A549 (cell line): ENCODE measurements at regions not wholly inside any gene's neighbourhood (a gene's known extent, or its start where the extent isn't known, plus 50 kb on each side); places are given as distances from the start of the nearest gene placed in this dataset.

Experiments used
- ATAC-seq, 2 experiments: fragments of 200-7000 bp in 1 of 2; fragments of >200 bp in 1 of 2; cut with Nextera tagmentation in 1 of 2; cut with Tn5 transposase in 1 of 2; 3 replicates each; pipeline versions ENCODE4 v1.8.0 to v1.9.1; 2018 to 2020; ENCODE audit warnings: mild to moderate bottlenecking in 1 of 2, moderate library complexity in 1 of 2
- CTCF ChIA-PET: fragments of 300-600 bp; sonication (Branson Sonifier 250); formaldehyde crosslinking; extraction: SDS; loops from one replicate; lab custom pipeline; 2021; ENCODE audit warnings: antibody characterized with exemption, inconsistent platforms; lab: Yijun Ruan, JAX
- POLR2A ChIA-PET: fragments of 350-600 bp; formaldehyde crosslinking; extraction: SDS; loops from one replicate; lab custom pipeline; 2021; ENCODE audit warnings: antibody characterized with exemption, inconsistent platforms; lab: Yijun Ruan, JAX
- DNase-seq, 2 experiments: peaks; one replicate each; pipeline versions ENCODE4 v3.0.0 to v3.0.0-alpha.2; 2011 to 2016; ENCODE audit warnings: low read depth in 1 of 2, low spot score in 1 of 2
- FAIRE-seq: peaks from 2 replicates; lab custom pipeline; 2011; peaks lifted over from hg19 to GRCh38; lab: Jason Lieb, UNC
- H3K27ac ChIP-seq, 2 experiments: fragments of >200 bp; sonication (Bioruptor Twin); formaldehyde crosslinking; 3 replicates each; pipeline ENCODE4 v1.5.1; 2016 to 2017
- H3K4me1 ChIP-seq: fragments of >200 bp; sonication (Bioruptor Twin); formaldehyde crosslinking; 3 replicates; pipeline ENCODE4 v1.6.1; 2016
- H3K4me2 ChIP-seq: fragments of >200 bp; sonication (Bioruptor Twin); formaldehyde crosslinking; 3 replicates; pipeline ENCODE4 v1.6.1; 2016
- H3K4me3 ChIP-seq: fragments of >200 bp; sonication (Bioruptor Twin); formaldehyde crosslinking; 3 replicates; pipeline ENCODE4 v1.5.1; 2016
- H3K9me3 ChIP-seq: fragments of >200 bp; sonication (Bioruptor Twin); formaldehyde crosslinking; 3 replicates; pipeline ENCODE4 v1.6.1; 2016
- BHLHE40 ChIP-seq: IDR thresholded peaks from 2 replicates; pipeline ENCODE4 v1.6.1; 2012; ENCODE audit warnings: low read depth, low read length, inconsistent platforms
- CBX2 ChIP-seq: fragments of 200-600 bp; sonication (generic); IDR thresholded peaks from 2 replicates; pipeline ENCODE4 v1.6.1; 2016; ENCODE audit warnings: low read depth, mild to moderate bottlenecking, borderline replicate concordance
- CBX8 ChIP-seq: fragments of 200-600 bp; sonication (generic); IDR thresholded peaks from 2 replicates; pipeline ENCODE4 v1.6.1; 2016
- CHD4 ChIP-seq: fragments of 200-600 bp; sonication (generic); IDR thresholded peaks from 2 replicates; pipeline ENCODE4 v1.6.1; 2016; ENCODE audit warnings: antibody characterized with exemption, mild to moderate bottlenecking, borderline replicate concordance
- CTCF ChIP-seq: fragments of >200 bp; sonication (Bioruptor Twin); formaldehyde crosslinking; IDR thresholded peaks from 3 replicates; pipeline ENCODE4 v1.5.1; 2016
- EHF ChIP-seq: fragments of 250-450 bp; sonication (Bioruptor Pico); IDR thresholded peaks from 2 replicates; pipeline ENCODE4 v1.5.0; 2020; ENCODE audit warnings: mild to moderate bottlenecking
- EHMT2 ChIP-seq: fragments of 200-600 bp; sonication (generic); IDR thresholded peaks from 2 replicates; pipeline ENCODE4 v1.6.1; 2016; ENCODE audit warnings: antibody characterized with exemption, low read depth, mild to moderate bottlenecking, moderate library complexity
- EP300 ChIP-seq, 2 experiments: fragments of >200 bp; sonication (Bioruptor Twin); formaldehyde crosslinking; IDR thresholded peaks; 2 replicates in 1 of 2; 3 replicates in 1 of 2; pipeline ENCODE4 v1.6.1; 2016 to 2017
- ESRRA ChIP-seq: fragments of 150-350 bp; IDR thresholded peaks from 2 replicates; pipeline ENCODE4 v1.6.1; 2014; ENCODE audit warnings: mild to moderate bottlenecking, low read length, borderline replicate concordance
- FOSL2 ChIP-seq, 2 experiments: fragments of 450-650 bp in 1 of 2; fragments of >200 bp in 1 of 2; sonication (Bioruptor Twin) in 1 of 2; formaldehyde crosslinking; IDR thresholded peaks; 2 replicates each; pipeline versions ENCODE4 v1.5.0 to v1.6.1; 2016 to 2020; ENCODE audit warnings: mild to moderate bottlenecking in 1 of 2, moderate library complexity in 1 of 2
- HES2 ChIP-seq: fragments of >200 bp; sonication (Bioruptor Twin); formaldehyde crosslinking; IDR thresholded peaks from 2 replicates; pipeline ENCODE4 v1.6.1; 2016
- HEYL ChIP-seq: fragments of 250-450 bp; sonication (Bioruptor Pico); IDR thresholded peaks from 2 replicates; pipeline ENCODE4 v1.8.0; 2021; ENCODE audit warnings: mild to moderate bottlenecking, moderate library complexity
- HOXA7 ChIP-seq: fragments of 250-450 bp; sonication (Bioruptor Pico); IDR thresholded peaks from 2 replicates; pipeline ENCODE4 v1.5.0; 2020; ENCODE audit warnings: mild to moderate bottlenecking, moderate library complexity
- HOXB5 ChIP-seq: fragments of 250-450 bp; sonication (Bioruptor Pico); IDR thresholded peaks from 2 replicates; pipeline ENCODE4 v1.5.0; 2020; ENCODE audit warnings: mild to moderate bottlenecking, moderate library complexity
- JUN ChIP-seq, 2 experiments: fragments of >200 bp; sonication (Bioruptor Twin); formaldehyde crosslinking; IDR thresholded peaks; 2 replicates in 1 of 2; 3 replicates in 1 of 2; pipeline ENCODE4 v1.6.1; 2016 to 2017
- JUNB ChIP-seq: fragments of >200 bp; sonication (Bioruptor Twin); formaldehyde crosslinking; IDR thresholded peaks from 2 replicates; pipeline ENCODE4 v1.6.1; 2016
- NPAS2 ChIP-seq: fragments of 250-450 bp; sonication (Bioruptor Pico); IDR thresholded peaks from 2 replicates; pipeline ENCODE4 v1.8.0; 2022; ENCODE audit warnings: mild to moderate bottlenecking, moderate library complexity, borderline replicate concordance
- PHF8 ChIP-seq: fragments of 200-600 bp; sonication (generic); IDR thresholded peaks from 2 replicates; pipeline ENCODE4 v1.6.1; 2016; ENCODE audit warnings: low read depth, mild to moderate bottlenecking, antibody characterized with exemption, moderate library complexity, borderline replicate concordance
- RARB ChIP-seq: fragments of 250-450 bp; sonication (Bioruptor Pico); IDR thresholded peaks from 2 replicates; pipeline ENCODE4 v1.8.0; 2021; ENCODE audit warnings: mild to moderate bottlenecking, moderate library complexity
- RFX5 ChIP-seq: fragments of 450-650 bp; IDR thresholded peaks from 2 replicates; pipeline ENCODE4 v1.7.1; 2014; ENCODE audit warnings: antibody characterized with exemption, mild to moderate bottlenecking, moderate library complexity
- USF2 ChIP-seq: fragments of 450-650 bp; IDR thresholded peaks from 2 replicates; pipeline ENCODE4 v1.6.1; 2014; ENCODE audit warnings: antibody characterized with exemption
- ZNF302 ChIP-seq: fragments of 250-450 bp; sonication (Bioruptor Pico); IDR thresholded peaks from 2 replicates; pipeline ENCODE4 v1.9.0; 2021; ENCODE audit warnings: inconsistent platforms, mild to moderate bottlenecking, moderate library complexity
- ZSCAN20 ChIP-seq: fragments of 250-450 bp; sonication (Bioruptor Pico); IDR thresholded peaks from 2 replicates; pipeline ENCODE4 v1.8.0; 2022; ENCODE audit warnings: mild to moderate bottlenecking, moderate library complexity
- WGBS: methylation state at CpG from one replicate; pipeline ENCODE4 v1.1.6; 2017; ENCODE audit errors: missing lambda C conversion rate; 5-methylcytosine and 5-hydroxymethylcytosine counted together
- TF ChIP-seq, protein P1 (sequence below): fragments of 250-450 bp; sonication (Bioruptor Pico); IDR thresholded peaks from 2 replicates; pipeline ENCODE4 v1.5.0; 2021; ENCODE audit warnings: mild to moderate bottlenecking, moderate library complexity, borderline replicate concordance
- TF ChIP-seq, protein P2 (sequence below): IDR thresholded peaks from 2 replicates; pipeline ENCODE4 v1.6.1; 2012
- TF ChIP-seq, protein P3 (sequence below): fragments of 150-350 bp; IDR thresholded peaks from 2 replicates; pipeline ENCODE4 v1.6.1; 2014; ENCODE audit warnings: low read depth, mild to moderate bottlenecking, low read length

DNA sequence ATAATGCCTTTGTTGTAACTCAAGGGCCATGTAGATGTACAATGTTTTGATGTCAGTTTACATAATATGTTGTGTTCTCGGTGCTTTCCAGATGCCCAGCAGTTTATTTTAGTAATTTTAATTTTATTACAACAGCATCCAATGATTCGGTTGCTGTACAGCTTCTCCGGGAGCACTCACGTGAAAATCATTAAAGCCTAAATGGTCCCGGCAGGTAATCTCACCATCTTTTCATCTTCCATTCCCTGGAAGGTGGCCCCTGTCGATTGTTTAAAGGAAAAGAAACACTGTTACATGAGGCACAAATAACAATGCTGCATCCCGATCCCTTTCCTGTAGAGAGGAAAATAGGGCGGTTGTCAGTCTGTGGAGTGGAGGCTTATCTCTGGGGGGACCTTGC is 498.1 kb downstream of the SLC4A3 start (continued):
- TF ChIP-seq RFX5 (no peak), HOXA7 (CRISPR knock-in tag) (no peak)

DNA sequence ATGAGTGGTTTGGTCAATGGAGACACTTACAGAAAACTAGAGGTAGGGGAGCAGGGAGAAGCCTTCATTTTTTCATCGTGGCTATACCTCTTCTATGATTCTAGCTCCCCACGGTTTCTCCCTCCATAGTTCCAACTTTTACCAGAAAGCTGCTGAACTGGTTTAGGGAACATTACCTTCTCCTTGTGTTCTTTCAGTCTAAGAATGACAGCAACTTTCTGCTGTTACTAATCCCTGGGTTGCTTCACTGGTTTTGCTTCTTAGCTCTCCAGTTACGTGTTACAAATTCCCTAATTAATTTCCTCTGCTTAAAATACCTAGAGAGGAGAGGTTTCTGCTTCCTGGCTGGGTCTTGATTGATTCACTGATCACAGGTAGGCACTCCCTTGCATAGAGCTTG is 499.9 kb downstream of the SLC4A3 start:
- H3K4me2 ChIP-seq: no peak overlapping the region
- TF ChIP-seq CTCF: no peak
- no peak for TF ChIP-seq JUN (IDR thresholded peaks at IDR 0.05)
- no peak for TF ChIP-seq JUNB
- TF ChIP-seq NPAS2 (CRISPR knock-in tag): no peak
- no peak for TF ChIP-seq RARB
- no peak for TF ChIP-seq EHMT2
- no peak for TF ChIP-seq FOSL2 (IDR thresholded peaks at IDR 0.05)
- TF ChIP-seq FOSL2 (CRISPR knock-in tag; IDR thresholded peaks at IDR 0.05): no peak
- no peak for TF ChIP-seq HEYL (CRISPR knock-in tag)
- TF ChIP-seq EP300 (IDR thresholded peaks at IDR 0.05): no peak
- TF ChIP-seq BHLHE40: no peak
- no peak for TF ChIP-seq CHD4
- TF ChIP-seq, protein P1, sequence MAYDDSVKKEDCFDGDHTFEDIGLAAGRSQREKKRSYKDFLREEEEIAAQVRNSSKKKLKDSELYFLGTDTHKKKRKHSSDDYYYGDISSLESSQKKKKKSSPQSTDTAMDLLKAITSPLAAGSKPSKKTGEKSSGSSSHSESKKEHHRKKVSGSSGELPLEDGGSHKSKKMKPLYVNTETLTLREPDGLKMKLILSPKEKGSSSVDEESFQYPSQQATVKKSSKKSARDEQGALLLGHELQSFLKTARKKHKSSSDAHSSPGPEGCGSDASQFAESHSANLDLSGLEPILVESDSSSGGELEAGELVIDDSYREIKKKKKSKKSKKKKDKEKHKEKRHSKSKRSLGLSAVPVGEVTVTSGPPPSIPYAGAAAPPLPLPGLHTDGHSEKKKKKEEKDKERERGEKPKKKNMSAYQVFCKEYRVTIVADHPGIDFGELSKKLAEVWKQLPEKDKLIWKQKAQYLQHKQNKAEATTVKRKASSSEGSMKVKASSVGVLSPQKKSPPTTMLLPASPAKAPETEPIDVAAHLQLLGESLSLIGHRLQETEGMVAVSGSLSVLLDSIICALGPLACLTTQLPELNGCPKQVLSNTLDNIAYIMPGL: no peak
- TF ChIP-seq, protein P2, sequence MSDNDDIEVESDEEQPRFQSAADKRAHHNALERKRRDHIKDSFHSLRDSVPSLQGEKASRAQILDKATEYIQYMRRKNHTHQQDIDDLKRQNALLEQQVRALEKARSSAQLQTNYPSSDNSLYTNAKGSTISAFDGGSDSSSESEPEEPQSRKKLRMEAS: no peak
- TF ChIP-seq EHF (CRISPR knock-in tag): no peak
- TF ChIP-seq USF2: no peak
- no peak for TF ChIP-seq RFX5
- no peak for TF ChIP-seq ESRRA
- TF ChIP-seq, all 56 proteins: peak for 0
- FAIRE-seq (no peak), DNase-seq (no peak), ATAC-seq (no peak)
- no peak overlapping the region for H3K27ac ChIP-seq
- WGBS: 31% methylated on average over 3 of the region's 3 CpGs
- H3K4me1 ChIP-seq: no peaks in the 10 kb centered on the region
- peaks cover 14% of the 10 kb centered on the region for H3K9me3 ChIP-seq
- no peak overlapping the region for H3K4me3 ChIP-seq
- POLR2A ChIA-PET: no interaction called here
- CTCF ChIA-PET: interaction anchor here (1.1 kb wide), 1 partner anchor 11 kb away, joined by 3 read pairs; no protein-coding TSS in a partner anchor

DNA sequence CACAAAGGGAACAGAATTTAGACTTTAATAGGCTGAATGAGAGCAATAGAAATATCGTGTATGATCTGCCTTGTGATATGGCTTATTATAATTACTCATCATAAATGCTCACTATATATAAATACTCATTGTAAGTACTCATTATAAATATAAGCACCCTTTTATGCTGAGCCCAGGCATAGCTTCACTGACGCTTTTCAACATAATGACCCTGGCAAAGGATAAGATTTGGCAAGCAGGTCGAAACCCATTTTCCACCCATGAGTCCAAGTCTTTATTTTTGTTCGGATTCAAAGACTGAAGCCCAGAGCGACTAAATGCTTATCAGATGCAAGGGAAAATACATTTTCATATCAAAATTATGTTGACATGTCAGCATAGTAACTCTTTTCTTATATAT is 500.4 kb downstream of the SLC4A3 start:
- H3K27ac ChIP-seq: no peak overlapping the region
- H3K4me3 ChIP-seq: no peak overlapping the region
- no peak for FAIRE-seq
- ChIA-PET CTCF (no interaction called here), POLR2A (no interaction called here)
- no peaks in the 10 kb centered on the region for H3K4me1 ChIP-seq
- no peak for TF ChIP-seq HOXB5
- no peak for TF ChIP-seq PHF8
- TF ChIP-seq, protein P1: no peak
- no peak for TF ChIP-seq RARB
- TF ChIP-seq CBX8: no peak
- TF ChIP-seq CBX2: no peak
- TF ChIP-seq HES2: no peak
- TF ChIP-seq NPAS2 (CRISPR knock-in tag): no peak
- TF ChIP-seq, protein P3, sequence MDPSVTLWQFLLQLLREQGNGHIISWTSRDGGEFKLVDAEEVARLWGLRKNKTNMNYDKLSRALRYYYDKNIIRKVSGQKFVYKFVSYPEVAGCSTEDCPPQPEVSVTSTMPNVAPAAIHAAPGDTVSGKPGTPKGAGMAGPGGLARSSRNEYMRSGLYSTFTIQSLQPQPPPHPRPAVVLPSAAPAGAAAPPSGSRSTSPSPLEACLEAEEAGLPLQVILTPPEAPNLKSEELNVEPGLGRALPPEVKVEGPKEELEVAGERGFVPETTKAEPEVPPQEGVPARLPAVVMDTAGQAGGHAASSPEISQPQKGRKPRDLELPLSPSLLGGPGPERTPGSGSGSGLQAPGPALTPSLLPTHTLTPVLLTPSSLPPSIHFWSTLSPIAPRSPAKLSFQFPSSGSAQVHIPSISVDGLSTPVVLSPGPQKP: no peak
- TF ChIP-seq JUNB: no peak
- TF ChIP-seq ZNF302 (CRISPR knock-in tag): no peak
- TF ChIP-seq FOSL2 (IDR thresholded peaks at IDR 0.05): no peak
- no peak for TF ChIP-seq FOSL2 (CRISPR knock-in tag; IDR thresholded peaks at IDR 0.05)
- no peak for TF ChIP-seq ZSCAN20 (CRISPR knock-in tag)
- no peak for TF ChIP-seq JUN (IDR thresholded peaks at IDR 0.05)
- H3K4me2 ChIP-seq: no peak overlapping the region
- no peak for DNase-seq
- WGBS: 71% methylated on average over 5 of the region's 5 CpGs
- H3K9me3 ChIP-seq: peaks cover 14% of the 10 kb centered on the region
- ATAC-seq: no peak
